Chondrocyte (in vitro differentiated cells): ENCODE measurements at regions not wholly inside any gene's neighbourhood (a gene's known extent, or its start where the extent isn't known, plus 50 kb on each side); places are given as distances from the start of the nearest gene placed in this dataset.

Experiments used
- DNase-seq: peaks from one replicate; pipeline ENCODE4 v3.0.0; 2021; ENCODE audit warnings: mixed read lengths, low spot score
- H3K27ac Mint-ChIP-seq: one replicate; pipeline ENCODE4 v1.8.0; 2021; ENCODE audit warnings: mild to moderate bottlenecking, moderate library complexity, mixed read lengths; ENCODE audit not compliant: unreplicated experiment
- H3K27me3 Mint-ChIP-seq: 2 replicates; pipeline ENCODE4 v1.8.0; 2021; ENCODE audit warnings: low read depth, mixed read lengths
- H3K36me3 Mint-ChIP-seq: 2 replicates; pipeline ENCODE4 v1.8.0; 2021; ENCODE audit warnings: low read depth, mixed read lengths
- H3K4me1 Mint-ChIP-seq: 2 replicates; pipeline ENCODE4 v1.8.0; 2021; ENCODE audit warnings: low read depth, mild to moderate bottlenecking, mixed read lengths
- H3K4me3 Mint-ChIP-seq: one replicate; pipeline ENCODE4 v1.8.0; 2021; ENCODE audit warnings: mild to moderate bottlenecking, moderate library complexity, mixed read lengths; ENCODE audit not compliant: unreplicated experiment
- H3K9me3 Mint-ChIP-seq: 2 replicates; pipeline ENCODE4 v1.8.0; 2021; ENCODE audit warnings: low read depth, mixed read lengths
- CTCF ChIP-seq: fragments of 200-600 bp; sonication (generic); IDR thresholded peaks from 2 replicates; pipeline ENCODE4 v1.5.0; 2021; ENCODE audit warnings: antibody characterized with exemption, mild to moderate bottlenecking, moderate library complexity

- H3K27me3 Mint-ChIP-seq: no peaks in the 10 kb centered on the region
- no peak for DNase-seq
- no peak overlapping the region for H3K27ac Mint-ChIP-seq
- H3K4me3 Mint-ChIP-seq: no peak overlapping the region
- H3K4me1 Mint-ChIP-seq: peaks cover 3% of the 10 kb centered on the region
- peaks cover 3% of the 10 kb centered on the region for H3K9me3 Mint-ChIP-seq
- TF ChIP-seq CTCF: no peak
- no peaks in the 10 kb centered on the region for H3K36me3 Mint-ChIP-seq
Observed at GRCh38 chr3:107963581-107963980, 127.2 kb downstream of the CD47 start.

- Mint-ChIP-seq H3K4me3 (no peak overlapping the region), H3K27ac (no peak overlapping the region), H3K27me3 (no peaks in the 10 kb centered on the region), H3K4me1 (no peaks in the 10 kb centered on the region), H3K36me3 (no peaks in the 10 kb centered on the region), H3K9me3 (peaks cover 3% of the 10 kb centered on the region)
- no peak for TF ChIP-seq CTCF
- no peak for DNase-seq
Observed at GRCh38 chr3:107962946-107963345, 127.9 kb downstream of the CD47 start.

GRCh38 chr3:107962037-107962436 is 128.8 kb downstream of the CD47 start:
- TF ChIP-seq CTCF: no peak
- H3K36me3 Mint-ChIP-seq: no peaks in the 10 kb centered on the region
- H3K27ac Mint-ChIP-seq: no peak overlapping the region
- no peaks in the 10 kb centered on the region for H3K27me3 Mint-ChIP-seq
- H3K4me3 Mint-ChIP-seq: no peak overlapping the region
- peaks cover 3% of the 10 kb centered on the region for H3K9me3 Mint-ChIP-seq
- no peak for DNase-seq
- H3K4me1 Mint-ChIP-seq: peaks cover 7% of the 10 kb centered on the region

GRCh38 chr3:107959550-107960154 is 131.2 kb downstream of the CD47 start:
- DNase-seq: no peak
- no peak for TF ChIP-seq CTCF
- Mint-ChIP-seq H3K27ac (no peak overlapping the region), H3K36me3 (no peaks in the 10 kb centered on the region), H3K4me1 (peaks cover 10% of the 10 kb centered on the region), H3K9me3 (peaks cover 3% of the 10 kb centered on the region), H3K4me3 (no peak overlapping the region), H3K27me3 (peaks cover 2% of the 10 kb centered on the region)

GRCh38 chr3:107958146-107958545 is 132.7 kb downstream of the CD47 start:
- Mint-ChIP-seq H3K27ac (no peak overlapping the region), H3K4me1 (peaks cover 10% of the 10 kb centered on the region), H3K27me3 (peaks cover 3% of the 10 kb centered on the region), H3K36me3 (no peaks in the 10 kb centered on the region), H3K9me3 (peaks cover 3% of the 10 kb centered on the region), H3K4me3 (no peak overlapping the region)
- no peak for DNase-seq
- no peak for TF ChIP-seq CTCF
